Loucy (cell line): ENCODE measurements at regions not wholly inside any gene's neighbourhood (a gene's known extent, or its start where the extent isn't known, plus 50 kb on each side); places are given as distances from the start of the nearest gene placed in this dataset.

Experiments used
- CTCF ChIP-seq: fragments of 200-600 bp; sonication (generic); conservative IDR thresholded peaks from 2 replicates; pipeline ENCODE4 v1.5.1; 2014; ENCODE audit warnings: mild to moderate bottlenecking, antibody characterized with exemption, low read length
- EZH2phosphoT487 ChIP-seq: fragments of 200-600 bp; IDR thresholded peaks from 2 replicates; pipeline ENCODE4 v1.6.1; 2018; ENCODE audit warnings: antibody characterized with exemption, mild to moderate bottlenecking, moderate library complexity, borderline replicate concordance

- TF ChIP-seq CTCF (no peak), EZH2phosphoT487 (no peak)
Observed at GRCh38 chr18:43855376-43855775, 578.1 kb upstream of the SYT4 start.
